C4-2B (cell line): ENCODE measurements at regions not wholly inside any gene's neighbourhood (a gene's known extent, or its start where the extent isn't known, plus 50 kb on each side); places are given as distances from the start of the nearest gene placed in this dataset.
"Not testable (repeated sequence)": the region's sequence is repeated elsewhere in the genome, so short reads cannot be mapped to it uniquely, and the experiment has no call there.

Experiments
- H3K27ac ChIP-seq: fragments of 450-650 bp; 2 replicates; pipeline ENCODE4 v1.5.1; 2017
- ZFX ChIP-seq: fragments of 450-650 bp; IDR thresholded peaks from 2 replicates; pipeline ENCODE4 v1.6.1; 2017
- TF ChIP-seq, protein P1 (sequence below): fragments of 450-650 bp; conservative IDR thresholded peaks from 2 replicates; pipeline ENCODE4 v1.5.1; 2017; ENCODE audit warnings: mild to moderate bottlenecking

GRCh38 chr11:92099183-92099582 is 125.4 kb upstream of the FAT3 start:
- H3K27ac ChIP-seq = no peak overlapping the region
- TF ChIP-seq, protein P1, sequence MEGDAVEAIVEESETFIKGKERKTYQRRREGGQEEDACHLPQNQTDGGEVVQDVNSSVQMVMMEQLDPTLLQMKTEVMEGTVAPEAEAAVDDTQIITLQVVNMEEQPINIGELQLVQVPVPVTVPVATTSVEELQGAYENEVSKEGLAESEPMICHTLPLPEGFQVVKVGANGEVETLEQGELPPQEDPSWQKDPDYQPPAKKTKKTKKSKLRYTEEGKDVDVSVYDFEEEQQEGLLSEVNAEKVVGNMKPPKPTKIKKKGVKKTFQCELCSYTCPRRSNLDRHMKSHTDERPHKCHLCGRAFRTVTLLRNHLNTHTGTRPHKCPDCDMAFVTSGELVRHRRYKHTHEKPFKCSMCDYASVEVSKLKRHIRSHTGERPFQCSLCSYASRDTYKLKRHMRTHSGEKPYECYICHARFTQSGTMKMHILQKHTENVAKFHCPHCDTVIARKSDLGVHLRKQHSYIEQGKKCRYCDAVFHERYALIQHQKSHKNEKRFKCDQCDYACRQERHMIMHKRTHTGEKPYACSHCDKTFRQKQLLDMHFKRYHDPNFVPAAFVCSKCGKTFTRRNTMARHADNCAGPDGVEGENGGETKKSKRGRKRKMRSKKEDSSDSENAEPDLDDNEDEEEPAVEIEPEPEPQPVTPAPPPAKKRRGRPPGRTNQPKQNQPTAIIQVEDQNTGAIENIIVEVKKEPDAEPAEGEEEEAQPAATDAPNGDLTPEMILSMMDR = no peak
- no peak for TF ChIP-seq ZFX

DNA sequence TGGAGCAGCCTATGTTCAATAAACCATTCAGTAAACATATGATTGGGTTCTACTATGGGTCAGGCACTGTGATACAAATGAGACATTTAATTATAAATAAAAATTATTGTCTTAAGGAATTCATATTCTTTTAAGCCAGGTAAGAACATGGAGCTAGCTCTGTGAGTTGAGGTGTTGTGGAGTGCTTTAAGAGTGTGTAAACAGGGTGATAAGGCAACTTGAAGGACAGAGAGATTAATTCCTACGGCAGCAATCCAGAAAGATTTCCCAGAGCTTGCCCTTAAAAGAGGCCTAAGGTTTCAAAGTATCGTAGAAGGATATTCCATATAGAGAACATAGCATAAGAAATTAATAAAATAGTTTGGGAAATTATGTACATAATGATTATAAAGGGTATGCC is 126.4 kb upstream of the FAT3 start:
- no peak overlapping the region for H3K27ac ChIP-seq
- TF ChIP-seq, protein P1 = no peak
- no peak for TF ChIP-seq ZFX

GRCh38 chr11:92087725-92088537 is 136.7 kb upstream of the FAT3 start:
- H3K27ac ChIP-seq = no peak overlapping the region
- TF ChIP-seq ZFX = no peak
- TF ChIP-seq, protein P1 = no peak

DNA sequence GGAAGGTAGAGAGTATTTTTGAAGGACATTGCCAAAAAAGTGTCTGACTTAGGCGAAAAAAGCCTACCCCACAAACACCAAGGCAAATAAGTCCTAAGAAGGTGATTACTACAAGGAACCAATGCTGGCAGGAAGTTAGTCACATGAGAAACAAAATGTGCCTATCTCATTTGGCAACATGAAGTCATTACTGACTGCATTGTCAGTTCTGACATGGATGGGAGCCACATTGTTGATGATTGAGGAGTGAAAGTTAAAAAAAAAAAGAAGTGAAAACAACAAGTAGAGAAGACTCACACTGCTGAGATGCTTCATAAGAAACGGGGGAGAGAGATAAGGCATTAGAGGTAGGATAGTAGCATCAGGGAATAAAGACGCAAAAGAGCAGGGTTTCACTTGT is 141.5 kb upstream of the FAT3 start:
- TF ChIP-seq, protein P1 = no peak
- no peak for TF ChIP-seq ZFX

DNA sequence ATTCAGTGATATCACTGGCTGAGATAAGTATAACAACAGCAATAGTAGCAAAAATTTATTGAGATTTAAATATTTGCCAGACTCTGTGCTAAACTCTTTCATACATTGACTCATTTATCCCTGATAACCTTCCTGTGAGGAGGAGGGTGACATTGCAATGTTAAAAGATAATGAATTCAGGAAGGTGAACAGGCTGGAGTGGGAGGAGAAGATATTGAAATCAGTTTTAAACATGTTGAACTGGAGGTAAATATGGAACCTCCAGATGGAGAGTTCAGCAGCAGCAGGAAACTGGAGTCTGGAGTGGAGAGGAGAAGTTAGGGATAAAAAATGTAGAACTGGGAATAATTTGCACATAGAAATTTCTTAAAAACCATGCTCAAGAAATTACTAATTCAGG is 142.0 kb upstream of the FAT3 start:
- H3K27ac ChIP-seq = no peak overlapping the region
- TF ChIP-seq, protein P1 = no peak
- no peak for TF ChIP-seq ZFX

More for the DNA sequence above, 141.5 kb upstream of the FAT3 start:
- H3K27ac ChIP-seq = no peak overlapping the region

- not testable (repeated sequence) for H3K27ac ChIP-seq
These were observed 150.1 kb upstream of the FAT3 start for GRCh38 chr11:92074498-92074897.

DNA sequence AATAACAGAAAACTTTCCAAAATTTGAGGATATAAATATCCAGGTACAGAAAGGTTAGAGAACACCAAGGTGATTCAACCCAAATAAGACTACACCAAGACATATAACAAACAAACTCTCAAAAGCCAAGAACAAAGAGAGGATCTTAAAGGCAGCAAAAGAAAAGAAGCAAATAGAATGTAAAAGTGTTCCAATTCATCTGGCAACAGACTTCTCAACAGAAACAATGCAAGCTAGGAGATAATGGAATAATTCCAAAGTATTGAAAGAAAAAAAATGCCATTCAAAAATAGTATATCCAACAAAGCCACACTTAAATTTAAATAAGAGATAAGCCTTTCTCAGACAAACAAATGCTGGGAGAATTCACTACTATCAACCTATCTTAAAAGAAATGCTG is 153.0 kb upstream of the FAT3 start:
- no peak for TF ChIP-seq ZFX
- TF ChIP-seq, protein P1 = no peak
- H3K27ac ChIP-seq = no peak overlapping the region
